Panc1 (cell line): ENCODE measurements at regions not wholly inside any gene's neighbourhood (a gene's known extent, or its start where the extent isn't known, plus 50 kb on each side); places are given as distances from the start of the nearest gene placed in this dataset.

Source experiments
- ATAC-seq: fragments of 200-7000 bp; cut with Tn5 transposase; 2 replicates; pipeline ENCODE4 v1.9.1; 2020; ENCODE audit warnings: mild to moderate bottlenecking, moderate library complexity
- BruUV-seq: library from RNA; stranded (reverse); fragments of 400-500 nt; replicated peaks from 2 replicates; lab custom pipeline; 2021; lab: Mats Ljungman, UMichigan
- CTCF ChIA-PET: fragments of 300-600 bp; sonication (Branson Sonifier 250); formaldehyde crosslinking; loops from one replicate; lab custom pipeline; 2022; ENCODE audit warnings: antibody characterized with exemption; lab: Charles Lee
- POLR2A ChIA-PET: fragments of 300-600 bp; sonication (Branson Sonifier 250); formaldehyde crosslinking; loops from one replicate; lab custom pipeline; 2022; ENCODE audit warnings: antibody characterized with exemption; lab: Charles Lee
- DNase-seq: peaks from one replicate; pipeline ENCODE4 v3.0.0-alpha.2; 2010; ENCODE audit warnings: low read depth, low spot score
- H3K27ac ChIP-seq: 2 replicates; pipeline ENCODE4 v1.5.1; 2011; ENCODE audit warnings: mild to moderate bottlenecking, low read length, inconsistent platforms
- H3K27me3 ChIP-seq: fragments of 200-500 bp; sonication (Bioruptor generic); 2 replicates; pipeline ENCODE4 v1.6.0; 2014; ENCODE audit warnings: low read length, inconsistent platforms; ENCODE audit not compliant: control insufficient read depth, insufficient read depth
- H3K36me3 ChIP-seq: fragments of 200-500 bp; sonication (Bioruptor generic); 2 replicates; pipeline ENCODE4 v1.5.1; 2014; ENCODE audit warnings: inconsistent platforms, mild to moderate bottlenecking, low read length, moderate library complexity; ENCODE audit not compliant: control insufficient read depth, insufficient read depth
- H3K4me1 ChIP-seq: 2 replicates; pipeline ENCODE4 v1.5.1; 2011; ENCODE audit warnings: inconsistent platforms, mild to moderate bottlenecking, low read length, moderate library complexity; ENCODE audit not compliant: control insufficient read depth, insufficient read depth
- H3K4me3 ChIP-seq, 2 experiments: 2 replicates each; pipeline ENCODE4 v1.5.1; 2011 to 2012; ENCODE audit warnings: low read depth in 2 of 2, low read length in 2 of 2, mild to moderate bottlenecking in 2 of 2, inconsistent platforms in 1 of 2, moderate library complexity in 1 of 2
- H3K9me3 ChIP-seq: fragments of 200-500 bp; sonication (Bioruptor generic); 2 replicates; pipeline ENCODE4 v1.5.1; 2014; ENCODE audit warnings: low read depth, mild to moderate bottlenecking, inconsistent platforms, low read length, moderate library complexity; ENCODE audit not compliant: control insufficient read depth, insufficient read depth
- CTCF ChIP-seq: fragments of 450-650 bp; IDR thresholded peaks from 2 replicates; pipeline ENCODE4 v1.5.1; 2017; ENCODE audit warnings: mild to moderate bottlenecking
- POLR2AphosphoS5 ChIP-seq: IDR thresholded peaks from 2 replicates; pipeline ENCODE4 v1.6.1; 2012; ENCODE audit warnings: mild to moderate bottlenecking, low read depth, low read length, moderate library complexity
- REST ChIP-seq, 2 experiments: IDR thresholded peaks; 2 replicates each; pipeline ENCODE4 v1.6.1; 2011 to 2012; ENCODE audit warnings: low read depth in 2 of 2, control low read depth in 1 of 2, low read length in 1 of 2, mild to moderate bottlenecking in 1 of 2, moderate library complexity in 1 of 2; ENCODE audit not compliant: insufficient read depth in 1 of 2
- SIN3A ChIP-seq: IDR thresholded peaks from 2 replicates; pipeline ENCODE4 v1.6.1; 2012; ENCODE audit warnings: low read depth, mild to moderate bottlenecking, low read length, moderate library complexity, borderline replicate concordance; ENCODE audit not compliant: insufficient read depth
- TCF7L2 ChIP-seq: IDR thresholded peaks from 2 replicates; pipeline ENCODE4 v1.6.1; 2011; ENCODE audit warnings: mild to moderate bottlenecking, low read depth, low read length, inconsistent platforms
- in situ Hi-C: cut with HindIII; loops from 2 replicates; pipeline ENCODE4 v1.10.0; 2016; ENCODE audit warnings: low sequenced_read_pairs, low pct_unique_long_range_greater_than_20kb
- intact Hi-C: fragments of 100-400 bp; cut with micrococcal nuclease; formaldehyde crosslinking; loops from one replicate; pipeline ENCODE4 v1.10.0; 2022; ENCODE audit not compliant: unreplicated experiment

DNA sequence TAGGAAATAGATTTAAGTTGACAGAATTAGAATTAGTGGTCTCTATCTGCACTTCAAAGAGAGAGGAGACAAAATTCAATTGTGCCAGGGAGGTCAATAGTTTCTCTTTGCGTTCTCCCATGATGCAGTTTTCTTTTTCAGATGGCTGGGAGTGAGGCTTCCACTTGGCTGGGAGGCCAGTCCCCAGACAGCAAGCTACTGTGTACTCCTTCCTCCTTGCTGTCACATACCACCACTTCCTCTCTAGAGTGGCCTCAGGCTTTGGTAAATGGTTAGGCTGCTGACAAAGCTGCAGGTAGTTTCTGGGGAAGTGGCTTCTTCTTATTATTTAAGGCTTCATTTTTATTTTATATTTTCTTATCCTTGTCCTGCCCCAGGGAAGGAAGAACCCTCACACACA is 106.2 kb upstream of the HS3ST4 start:
- ATAC-seq (no peak), DNase-seq (no peak)
- no TSS peak for BruUV-seq
- TF ChIP-seq SIN3A, result no peak
- TF ChIP-seq POLR2AphosphoS5, result no peak
- no peak for TF ChIP-seq CTCF
- no peak for TF ChIP-seq REST (IDR thresholded peaks at IDR 0.05; ENCODE audit: insufficient read depth in 1 of 2, low read depth in 2 of 2, low read length in 1 of 2)
- no peak for TF ChIP-seq TCF7L2
- no peaks in the 10 kb centered on the region for H3K4me1 ChIP-seq
- ChIA-PET CTCF (no interaction called here), POLR2A (no interaction called here)
- H3K27ac ChIP-seq, result no peak overlapping the region
- in situ Hi-C loops, result no loop called here
- no peak overlapping the region for H3K4me3 ChIP-seq
- H3K9me3 ChIP-seq, result no peaks in the 10 kb centered on the region
- H3K27me3 ChIP-seq, result no peaks in the 10 kb centered on the region
- H3K36me3 ChIP-seq, result no peaks in the 10 kb centered on the region
- intact Hi-C loops, result no loop called here

- POLR2A ChIA-PET, result no interaction called here
- Histone ChIP-seq H3K4me1 (no peaks in the 10 kb centered on the region), H3K4me3 (no peak overlapping the region), H3K27ac (no peak overlapping the region), H3K27me3 (no peaks in the 10 kb centered on the region), H3K36me3 (no peaks in the 10 kb centered on the region), H3K9me3 (no peaks in the 10 kb centered on the region)
- no TSS peak for BruUV-seq
- no peak for ATAC-seq
- in situ Hi-C loops, result no loop called here
- DNase-seq, result no peak
- CTCF ChIA-PET, result no interaction called here
- TF ChIP-seq CTCF, result no peak
- no peak for TF ChIP-seq REST (IDR thresholded peaks at IDR 0.05; ENCODE audit: insufficient read depth in 1 of 2, low read depth in 2 of 2, low read length in 1 of 2)
- TF ChIP-seq TCF7L2, result no peak
- no peak for TF ChIP-seq POLR2AphosphoS5
- TF ChIP-seq SIN3A, result no peak
- intact Hi-C loops, result no loop called here
Measured at GRCh38 chr16:25580041-25580440, 111.7 kb upstream of the HS3ST4 start.
